Loucy (cell line): ENCODE measurements at regions not wholly inside any gene's neighbourhood (a gene's known extent, or its start where the extent isn't known, plus 50 kb on each side); places are given as distances from the start of the nearest gene placed in this dataset.

ENCODE experiments used
- H2AFZ ChIP-seq: fragments of 200-600 bp; sonication (generic); 2 replicates; pipeline ENCODE4 v1.6.0; 2016; ENCODE audit warnings: antibody characterized with exemption, mild to moderate bottlenecking, low read length, moderate library complexity
- H3F3A ChIP-seq: fragments of 200-600 bp; 2 replicates; pipeline ENCODE4 v1.6.0; 2016; ENCODE audit warnings: antibody characterized with exemption, low read depth, mild to moderate bottlenecking
- H3K27me3 ChIP-seq: fragments of 200-600 bp; sonication (generic); 2 replicates; pipeline ENCODE4 v1.6.1; 2014; ENCODE audit warnings: low read length, mild to moderate bottlenecking; ENCODE audit not compliant: insufficient read depth, poor library complexity, severe bottlenecking
- H3K36me3 ChIP-seq: fragments of 200-600 bp; sonication (generic); 2 replicates; pipeline ENCODE4 v1.6.1; 2016; ENCODE audit warnings: low read length; ENCODE audit not compliant: insufficient read depth
- H3K4me1 ChIP-seq: fragments of 200-600 bp; sonication (generic); 2 replicates; pipeline ENCODE4 v1.5.1; 2014; ENCODE audit warnings: low read length, mild to moderate bottlenecking; ENCODE audit not compliant: insufficient read depth, poor library complexity, severe bottlenecking
- H3K4me2 ChIP-seq: fragments of 200-600 bp; sonication (generic); 2 replicates; pipeline ENCODE4 v1.6.0; 2014; ENCODE audit warnings: antibody characterized with exemption, low read length, low read depth, mild to moderate bottlenecking; ENCODE audit not compliant: poor library complexity, severe bottlenecking
- H3K4me3 ChIP-seq: fragments of 200-600 bp; sonication (generic); 2 replicates; pipeline ENCODE4 v1.5.1; 2014; ENCODE audit warnings: low read length, mild to moderate bottlenecking, mixed read lengths; ENCODE audit not compliant: poor library complexity, severe bottlenecking
- H3K79me2 ChIP-seq: fragments of 200-600 bp; sonication (generic); 2 replicates; pipeline ENCODE4 v1.6.1; 2014; ENCODE audit warnings: low read length; ENCODE audit not compliant: insufficient read depth
- H3K9ac ChIP-seq: fragments of 200-600 bp; sonication (generic); 2 replicates; pipeline ENCODE4 v1.6.0; 2014; ENCODE audit warnings: mild to moderate bottlenecking, low read depth, low read length, moderate library complexity; ENCODE audit not compliant: poor library complexity, severe bottlenecking
- H3K9me2 ChIP-seq: fragments of 200-600 bp; sonication (generic); replicated peaks from 2 replicates; pipeline ENCODE4 v1.6.1; 2016; ENCODE audit warnings: low read depth, low read length, mixed read lengths
- H3K9me3 ChIP-seq: fragments of 200-600 bp; sonication (generic); 2 replicates; pipeline ENCODE4 v1.6.1; 2014; ENCODE audit warnings: mild to moderate bottlenecking, antibody characterized with exemption, low read length, low read depth; ENCODE audit not compliant: insufficient read depth
- H4K20me1 ChIP-seq: fragments of 200-600 bp; sonication (generic); 2 replicates; pipeline ENCODE4 v1.6.0; 2014; ENCODE audit warnings: antibody characterized with exemption, low read length, mild to moderate bottlenecking; ENCODE audit not compliant: insufficient read depth, poor library complexity, severe bottlenecking
- CTCF ChIP-seq: fragments of 200-600 bp; sonication (generic); conservative IDR thresholded peaks from 2 replicates; pipeline ENCODE4 v1.5.1; 2014; ENCODE audit warnings: mild to moderate bottlenecking, antibody characterized with exemption, low read length
- EZH2phosphoT487 ChIP-seq: fragments of 200-600 bp; IDR thresholded peaks from 2 replicates; pipeline ENCODE4 v1.6.1; 2018; ENCODE audit warnings: antibody characterized with exemption, mild to moderate bottlenecking, moderate library complexity, borderline replicate concordance

GRCh38 chr11:92545906-92546471 is 321.4 kb downstream of the FAT3 start:
- Histone ChIP-seq H3K79me2 (no peaks in the 10 kb centered on the region), H3K4me2 (no peak overlapping the region), H3K9ac (no peak overlapping the region), H2AFZ (no peak overlapping the region), H3F3A (no peaks in the 10 kb centered on the region), H3K36me3 (no peaks in the 10 kb centered on the region), H3K9me2 (no peaks in the 10 kb centered on the region), H3K4me3 (no peak overlapping the region), H3K4me1 (no peaks in the 10 kb centered on the region), H3K9me3 (no peaks in the 10 kb centered on the region), H4K20me1 (no peaks in the 10 kb centered on the region), H3K27me3 (no peaks in the 10 kb centered on the region)
- TF ChIP-seq CTCF (no peak), EZH2phosphoT487 (no peak)

DNA sequence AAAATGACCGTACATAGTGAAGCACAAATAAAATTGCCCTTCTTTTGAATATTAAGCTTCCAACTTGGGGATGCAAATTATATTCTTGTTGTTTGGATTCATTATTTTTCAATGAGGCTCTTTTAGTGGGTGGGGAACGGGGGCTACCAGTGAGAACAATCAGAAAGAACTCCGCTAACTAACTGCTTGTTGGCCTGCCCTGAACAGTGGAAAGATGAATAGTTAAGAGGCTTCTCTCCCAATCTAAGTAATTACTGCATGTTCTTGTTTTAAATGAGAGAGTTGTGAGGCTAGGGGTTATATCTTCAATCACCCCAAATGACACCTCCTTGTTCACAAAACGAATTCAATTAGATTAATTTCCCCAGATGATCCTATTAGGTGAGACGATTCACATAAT is 322.0 kb downstream of the FAT3 start:
- H3K9me3 ChIP-seq, result no peaks in the 10 kb centered on the region
- no peaks in the 10 kb centered on the region for H3K27me3 ChIP-seq
- H3F3A ChIP-seq, result no peaks in the 10 kb centered on the region
- H3K4me2 ChIP-seq, result no peak overlapping the region
- H3K4me1 ChIP-seq, result no peaks in the 10 kb centered on the region
- no peak overlapping the region for H3K4me3 ChIP-seq
- no peaks in the 10 kb centered on the region for H3K9me2 ChIP-seq
- H3K36me3 ChIP-seq, result no peaks in the 10 kb centered on the region
- TF ChIP-seq CTCF (no peak), EZH2phosphoT487 (no peak)
- no peak overlapping the region for H3K9ac ChIP-seq
- no peak overlapping the region for H2AFZ ChIP-seq
- H3K79me2 ChIP-seq, result no peaks in the 10 kb centered on the region
- no peaks in the 10 kb centered on the region for H4K20me1 ChIP-seq

- Histone ChIP-seq H3K4me1 (no peaks in the 10 kb centered on the region), H3K79me2 (no peaks in the 10 kb centered on the region), H3F3A (no peaks in the 10 kb centered on the region), H3K27me3 (no peaks in the 10 kb centered on the region), H3K4me2 (no peak overlapping the region), H3K9me2 (no peaks in the 10 kb centered on the region), H3K9me3 (no peaks in the 10 kb centered on the region), H3K9ac (no peak overlapping the region), H4K20me1 (no peaks in the 10 kb centered on the region), H3K36me3 (no peaks in the 10 kb centered on the region), H2AFZ (no peak overlapping the region), H3K4me3 (no peak overlapping the region)
- TF ChIP-seq CTCF, result no peak
- TF ChIP-seq EZH2phosphoT487, result no peak
Measured at GRCh38 chr11:92550411-92550810, 325.8 kb downstream of the FAT3 start.
